ENCODE measurements at regions not wholly inside any gene's neighbourhood (a gene's known extent, or its start where the extent isn't known, plus 50 kb on each side); places are given as distances from the start of the nearest gene placed in this dataset.

- Histone ChIP-seq H3K9me3 (no peaks in the 10 kb centered on the region), H3K27me3 (no peaks in the 10 kb centered on the region), H3K4me3 (no peak overlapping the region), H3K4me1 (no peaks in the 10 kb centered on the region), H3K27ac (no peak overlapping the region), H3K36me3 (no peaks in the 10 kb centered on the region)
- no peak for DNase-seq
- no peak for ATAC-seq
- intact Hi-C loops (cut with DNase I): no loop called here
- no peak for TF ChIP-seq CTCF (IDR thresholded peaks at IDR 0.05)
- no peak for FAIRE-seq
- WGBS, 2 donors: 52 to 61% methylated on average over 8 of the region's 8 CpGs
Measured at GRCh38 chr20:51876313-51876940, 74.1 kb upstream of the SALL4 start.

GRCh38 chr20:51873652-51874051 is 71.3 kb upstream of the SALL4 start:
- H3K27me3 ChIP-seq: no peaks in the 10 kb centered on the region
- DNase-seq: no peak
- no peak for FAIRE-seq
- H3K36me3 ChIP-seq: no peaks in the 10 kb centered on the region
- H3K9me3 ChIP-seq: no peaks in the 10 kb centered on the region
- no peak for ATAC-seq
- no peaks in the 10 kb centered on the region for H3K4me1 ChIP-seq
- no peak overlapping the region for H3K4me3 ChIP-seq
- no peak overlapping the region for H3K27ac ChIP-seq
- WGBS, 2 donors: 46 to 48% methylated on average over 4 of the region's 4 CpGs
- intact Hi-C loops (cut with DNase I): no loop called here
- TF ChIP-seq CTCF (IDR thresholded peaks at IDR 0.05): no peak

GRCh38 chr20:51871943-51872342 is 69.6 kb upstream of the SALL4 start:
- no peak for DNase-seq
- no peaks in the 10 kb centered on the region for H3K4me1 ChIP-seq
- no peaks in the 10 kb centered on the region for H3K9me3 ChIP-seq
- no peaks in the 10 kb centered on the region for H3K36me3 ChIP-seq
- intact Hi-C loops (cut with DNase I): no loop called here
- H3K4me3 ChIP-seq: no peak overlapping the region
- WGBS, 2 donors: 51 to 60% methylated on average over 7 of the region's 7 CpGs
- no peak overlapping the region for H3K27ac ChIP-seq
- no peak for FAIRE-seq
- H3K27me3 ChIP-seq: no peaks in the 10 kb centered on the region
- no peak for TF ChIP-seq CTCF (IDR thresholded peaks at IDR 0.05)
- ATAC-seq: no peak

GRCh38 chr20:51869002-51869401 is 66.7 kb upstream of the SALL4 start:
- Histone ChIP-seq H3K27me3 (no peaks in the 10 kb centered on the region), H3K4me1 (no peaks in the 10 kb centered on the region), H3K36me3 (no peaks in the 10 kb centered on the region), H3K4me3 (no peak overlapping the region), H3K27ac (no peak overlapping the region), H3K9me3 (no peaks in the 10 kb centered on the region)
- no peak for ATAC-seq
- WGBS, 2 donors: 59 to 71% methylated on average over 3 of the region's 3 CpGs
- TF ChIP-seq CTCF (IDR thresholded peaks at IDR 0.05): no peak
- intact Hi-C loops (cut with DNase I): no loop called here
- FAIRE-seq: no peak
- no peak for DNase-seq

GRCh38 chr20:51867251-51867650 is 64.9 kb upstream of the SALL4 start:
- ATAC-seq (no peak), DNase-seq (no peak), FAIRE-seq (no peak)
- Histone ChIP-seq H3K36me3 (no peaks in the 10 kb centered on the region), H3K4me1 (no peaks in the 10 kb centered on the region), H3K27ac (no peak overlapping the region), H3K4me3 (no peak overlapping the region), H3K27me3 (no peaks in the 10 kb centered on the region), H3K9me3 (no peaks in the 10 kb centered on the region)
- intact Hi-C loops (cut with DNase I): no loop called here
- WGBS, 2 donors: 62 to 64% methylated on average over 3 of the region's 3 CpGs
- TF ChIP-seq CTCF (IDR thresholded peaks at IDR 0.05): no peak
